H9 (cell line): ENCODE measurements at regions not wholly inside any gene's neighbourhood (a gene's known extent, or its start where the extent isn't known, plus 50 kb on each side); places are given as distances from the start of the nearest gene placed in this dataset.

Experiments used
- DNase-seq: peaks from one replicate; pipeline ENCODE4 v3.0.0-alpha.2; 2017
- H2AFZ ChIP-seq: one replicate; pipeline ENCODE4 v1.6.1; 2013; ENCODE audit warnings: mild to moderate bottlenecking, low read length, control low read depth, moderate library complexity
- H2AK5ac ChIP-seq: 2 replicates; pipeline ENCODE4 v1.6.1; 2013; ENCODE audit warnings: low read length, control low read depth, mixed read lengths; ENCODE audit not compliant: insufficient read length
- H2BK120ac ChIP-seq: one replicate; pipeline ENCODE4 v1.6.1; 2013; ENCODE audit warnings: low read depth, mild to moderate bottlenecking, low read length, control low read depth, inconsistent platforms; ENCODE audit not compliant: poor library complexity, severe bottlenecking
- H2BK12ac ChIP-seq: 2 replicates; pipeline ENCODE4 v1.6.1; 2013; ENCODE audit warnings: low read length, control low read depth, mixed read lengths, low read depth; ENCODE audit not compliant: insufficient read length
- H2BK15ac ChIP-seq: 2 replicates; pipeline ENCODE4 v1.6.1; 2013; ENCODE audit warnings: low read depth, low read length, control low read depth
- H2BK20ac ChIP-seq: one replicate; pipeline ENCODE4 v1.6.1; 2013; ENCODE audit warnings: low read depth, mild to moderate bottlenecking, low read length, control low read depth, inconsistent platforms; ENCODE audit not compliant: poor library complexity, severe bottlenecking
- H2BK5ac ChIP-seq: 2 replicates; pipeline ENCODE4 v1.6.1; 2013; ENCODE audit warnings: low read length, control low read depth, mixed read lengths; ENCODE audit not compliant: insufficient read length
- H3K14ac ChIP-seq: 2 replicates; pipeline ENCODE4 v1.6.1; 2013; ENCODE audit warnings: low read length, control low read depth; ENCODE audit not compliant: insufficient read depth
- H3K18ac ChIP-seq: 2 replicates; pipeline ENCODE4 v1.6.1; 2013; ENCODE audit warnings: low read depth, mild to moderate bottlenecking, mixed read lengths, low read length, control low read depth; ENCODE audit not compliant: insufficient read length
- H3K23ac ChIP-seq: 2 replicates; pipeline ENCODE4 v1.6.1; 2013; ENCODE audit warnings: low read length, control low read depth, mixed read lengths, low read depth; ENCODE audit not compliant: insufficient read length
- H3K23me2 ChIP-seq: 2 replicates; pipeline ENCODE4 v1.6.1; 2013; ENCODE audit warnings: low read depth, mild to moderate bottlenecking, mixed read lengths, low read length, control low read depth; ENCODE audit not compliant: insufficient read length, poor library complexity, severe bottlenecking
- H3K27ac ChIP-seq: 2 replicates; pipeline ENCODE4 v1.5.1; 2013; ENCODE audit warnings: low read length, control low read depth, mixed read lengths, low read depth; ENCODE audit not compliant: insufficient read length
- H3K27me3 ChIP-seq: 2 replicates; pipeline ENCODE4 v1.6.1; 2013; ENCODE audit warnings: low read length, control low read depth, inconsistent platforms; ENCODE audit not compliant: insufficient read depth
- H3K4ac ChIP-seq: 2 replicates; pipeline ENCODE4 v1.6.1; 2013; ENCODE audit warnings: low read depth, mild to moderate bottlenecking, control low read depth, inconsistent platforms, low read length, moderate library complexity
- H3K4me1 ChIP-seq: 2 replicates; pipeline ENCODE4 v1.6.1; 2013; ENCODE audit warnings: low read length, control low read depth, inconsistent platforms; ENCODE audit not compliant: insufficient read depth
- H3K4me2 ChIP-seq: 2 replicates; pipeline ENCODE4 v1.6.1; 2013; ENCODE audit warnings: low read length, control low read depth, mixed read lengths; ENCODE audit not compliant: insufficient read length, insufficient read depth
- H3K56ac ChIP-seq: 2 replicates; pipeline ENCODE4 v1.6.1; 2013; ENCODE audit warnings: low read depth, mild to moderate bottlenecking, mixed read lengths, low read length, control low read depth; ENCODE audit not compliant: insufficient read length
- H3K79me1 ChIP-seq: 2 replicates; pipeline ENCODE4 v1.6.1; 2013; ENCODE audit warnings: low read depth, mild to moderate bottlenecking, moderate library complexity, low read length, control low read depth, inconsistent platforms; ENCODE audit not compliant: insufficient read depth, poor library complexity, severe bottlenecking
- H3K79me2 ChIP-seq: 2 replicates; pipeline ENCODE4 v1.6.1; 2013; ENCODE audit warnings: low read length, control low read depth, inconsistent platforms; ENCODE audit not compliant: insufficient read depth
- H3K9ac ChIP-seq: 2 replicates; pipeline ENCODE4 v1.6.1; 2013; ENCODE audit warnings: low read length, control low read depth, mixed read lengths; ENCODE audit not compliant: insufficient read length; ENCODE audit errors: extremely low read depth
- H3K9me3 ChIP-seq: one replicate; pipeline ENCODE4 v1.6.1; 2013; ENCODE audit warnings: low read depth, low read length, inconsistent platforms; ENCODE audit not compliant: control insufficient read depth
- H3T11ph ChIP-seq: one replicate; pipeline ENCODE4 v1.6.1; 2013; ENCODE audit warnings: mild to moderate bottlenecking, low read length, control low read depth, inconsistent platforms
- H4K20me1 ChIP-seq: one replicate; pipeline ENCODE4 v1.6.1; 2013; ENCODE audit not compliant: control insufficient read depth, insufficient read length, insufficient read depth
- H4K5ac ChIP-seq: 2 replicates; pipeline ENCODE4 v1.6.1; 2013; ENCODE audit warnings: low read depth, mild to moderate bottlenecking, mixed read lengths, low read length, control low read depth; ENCODE audit not compliant: insufficient read length
- H4K8ac ChIP-seq: replicated peaks from 2 replicates; pipeline ENCODE4 v1.6.1; 2013; ENCODE audit warnings: low read length, control low read depth, mixed read lengths, low read depth; ENCODE audit not compliant: insufficient read length
- H4K91ac ChIP-seq: 2 replicates; pipeline ENCODE4 v1.6.1; 2013; ENCODE audit warnings: low read depth, mild to moderate bottlenecking, moderate library complexity, mixed read lengths, low read length, control low read depth; ENCODE audit not compliant: insufficient read length
- H3K27ac Mint-ChIP-seq, 3 experiments: 2 replicates in 2 of 3; 3 replicates in 1 of 3; pipeline ENCODE4 v1.8.0; 2020 to 2021; ENCODE audit warnings: mixed read lengths in 3 of 3, mild to moderate bottlenecking in 1 of 3, moderate library complexity in 1 of 3
- H3K27me3 Mint-ChIP-seq: 2 replicates; pipeline ENCODE4 v1.8.0; 2021; ENCODE audit warnings: low read depth, mild to moderate bottlenecking, moderate library complexity, mixed read lengths
- H3K36me3 Mint-ChIP-seq, 3 experiments: 2 replicates in 2 of 3; 3 replicates in 1 of 3; pipeline ENCODE4 v1.8.0; 2020 to 2021; ENCODE audit warnings: low read depth in 3 of 3, mixed read lengths in 3 of 3; ENCODE audit not compliant: insufficient read depth in 1 of 3
- H3K4me1 Mint-ChIP-seq, 2 experiments: 2 replicates each; pipeline ENCODE4 v1.8.0; 2020; ENCODE audit warnings: mixed read lengths in 2 of 2
- H3K4me3 Mint-ChIP-seq, 2 experiments: 2 replicates in 1 of 2; 3 replicates in 1 of 2; pipeline ENCODE4 v1.8.0; 2020 to 2021; ENCODE audit warnings: mild to moderate bottlenecking in 2 of 2, mixed read lengths in 2 of 2, moderate library complexity in 1 of 2
- H3K9me3 Mint-ChIP-seq, 2 experiments: 2 replicates in 1 of 2; 3 replicates in 1 of 2; pipeline ENCODE4 v1.8.0; 2020; ENCODE audit warnings: mild to moderate bottlenecking in 2 of 2, mixed read lengths in 2 of 2, moderate library complexity in 1 of 2
- WGBS: extraction: QIAGEN DNeasy Blood & Tissue Kit; methylation state at CpG from one replicate; pipeline ENCODE4 v1.1.7; 2013; ENCODE audit warnings: missing lambda C conversion rate, low lambda C conversion rate, mixed read lengths; ENCODE audit not compliant: insufficient read length; ENCODE audit errors: extremely low coverage; 5-methylcytosine and 5-hydroxymethylcytosine counted together
- TF ChIP-seq, protein P1 (sequence below): fragments of 200-600 bp; sonication (generic); conservative IDR thresholded peaks from 3 replicates; pipeline ENCODE4 v1.8.0; 2021; ENCODE audit warnings: antibody characterized with exemption, mild to moderate bottlenecking

DNA sequence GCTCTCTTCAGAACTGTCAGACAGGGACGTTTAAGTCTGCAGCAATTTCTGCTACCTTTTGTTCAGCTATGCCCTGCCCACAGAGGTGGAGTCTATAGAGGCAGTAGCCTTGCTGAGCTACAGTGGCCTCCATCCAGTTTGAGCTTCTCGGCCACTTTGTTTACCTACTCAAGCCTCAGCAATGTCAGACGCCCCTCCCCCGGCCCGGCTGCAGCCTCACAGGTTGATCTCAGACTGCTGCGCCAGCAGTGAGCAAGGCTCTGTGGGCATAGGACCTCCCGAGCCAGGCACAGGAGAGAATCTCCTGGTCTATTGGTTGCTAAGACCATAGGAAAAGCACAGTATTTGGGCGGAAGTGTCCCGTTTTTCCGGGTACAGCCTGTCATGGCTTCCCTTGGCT, 89.9 kb upstream of the PDC start:
- Histone ChIP-seq H2BK15ac (no peak overlapping the region), H3K23ac (no peak overlapping the region), H4K20me1 (no peaks in the 10 kb centered on the region), H2BK120ac (no peak overlapping the region), H3K79me2 (no peaks in the 10 kb centered on the region), H3K27ac (no peak overlapping the region), H3T11ph (no peak overlapping the region), H4K91ac (no peak overlapping the region), H2AK5ac (no peak overlapping the region), H3K56ac (no peak overlapping the region), H3K14ac (no peak overlapping the region; the same call in 1 of the 2 replicates), H2BK20ac (no peak overlapping the region), H2AFZ (no peak overlapping the region), H3K79me1 (no peaks in the 10 kb centered on the region), H3K9me3 (no peaks in the 10 kb centered on the region), H3K4me2 (no peak overlapping the region), H2BK5ac (no peak overlapping the region), H3K18ac (no peak overlapping the region), H4K8ac (no peak overlapping the region), H3K23me2 (no peaks in the 10 kb centered on the region), H3K9ac (no peak overlapping the region), H3K4me1 (no peaks in the 10 kb centered on the region), H4K5ac (no peak overlapping the region), H3K27me3 (no peaks in the 10 kb centered on the region), H2BK12ac (no peak overlapping the region), H3K4ac (no peak overlapping the region)
- TF ChIP-seq, protein P1, sequence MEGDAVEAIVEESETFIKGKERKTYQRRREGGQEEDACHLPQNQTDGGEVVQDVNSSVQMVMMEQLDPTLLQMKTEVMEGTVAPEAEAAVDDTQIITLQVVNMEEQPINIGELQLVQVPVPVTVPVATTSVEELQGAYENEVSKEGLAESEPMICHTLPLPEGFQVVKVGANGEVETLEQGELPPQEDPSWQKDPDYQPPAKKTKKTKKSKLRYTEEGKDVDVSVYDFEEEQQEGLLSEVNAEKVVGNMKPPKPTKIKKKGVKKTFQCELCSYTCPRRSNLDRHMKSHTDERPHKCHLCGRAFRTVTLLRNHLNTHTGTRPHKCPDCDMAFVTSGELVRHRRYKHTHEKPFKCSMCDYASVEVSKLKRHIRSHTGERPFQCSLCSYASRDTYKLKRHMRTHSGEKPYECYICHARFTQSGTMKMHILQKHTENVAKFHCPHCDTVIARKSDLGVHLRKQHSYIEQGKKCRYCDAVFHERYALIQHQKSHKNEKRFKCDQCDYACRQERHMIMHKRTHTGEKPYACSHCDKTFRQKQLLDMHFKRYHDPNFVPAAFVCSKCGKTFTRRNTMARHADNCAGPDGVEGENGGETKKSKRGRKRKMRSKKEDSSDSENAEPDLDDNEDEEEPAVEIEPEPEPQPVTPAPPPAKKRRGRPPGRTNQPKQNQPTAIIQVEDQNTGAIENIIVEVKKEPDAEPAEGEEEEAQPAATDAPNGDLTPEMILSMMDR: no peak
- Mint-ChIP-seq H3K4me1 (no peaks in the 10 kb centered on the region), H3K27ac (no peak overlapping the region), H3K4me3 (no peak overlapping the region), H3K27me3 (no peaks in the 10 kb centered on the region), H3K9me3 (peaks cover 11 to 12% of the 10 kb centered on the region in 2 experiments), H3K36me3 (peaks cover 0 to 13% (median 0%) of the 10 kb centered on the region in 3 experiments; a peak in 3 of 7 replicates)
- DNase-seq: peak; percentile 37
- WGBS: no CpG with 5 or more reads among the region's 10 CpGs
